GM19023 (cell line): ENCODE measurements at regions not wholly inside any gene's neighbourhood (a gene's known extent, or its start where the extent isn't known, plus 50 kb on each side); places are given as distances from the start of the nearest gene placed in this dataset.
"Not testable (repeated sequence)": the region's sequence is repeated elsewhere in the genome, so short reads cannot be mapped to it uniquely, and the experiment has no call there.

Source experiments
- ATAC-seq: cut with Tn5 transposase; IDR thresholded peaks from one replicate; pipeline ENCODE4 v1.9.1; 2021; ENCODE audit warnings: mild to moderate bottlenecking, moderate library complexity; ENCODE audit not compliant: unreplicated experiment

GRCh38 chr5:175347931-175348330, 96.1 kb downstream of the DRD1 start:
- no peak for ATAC-seq

GRCh38 chr5:175347027-175347426, 97.0 kb downstream of the DRD1 start:
- no peak for ATAC-seq

- ATAC-seq = no peak
These were observed 99.4 kb downstream of the DRD1 start for GRCh38 chr5:175344331-175345195.

GRCh38 chr5:175343308-175343707, 100.7 kb downstream of the DRD1 start:
- ATAC-seq = no peak

DNA sequence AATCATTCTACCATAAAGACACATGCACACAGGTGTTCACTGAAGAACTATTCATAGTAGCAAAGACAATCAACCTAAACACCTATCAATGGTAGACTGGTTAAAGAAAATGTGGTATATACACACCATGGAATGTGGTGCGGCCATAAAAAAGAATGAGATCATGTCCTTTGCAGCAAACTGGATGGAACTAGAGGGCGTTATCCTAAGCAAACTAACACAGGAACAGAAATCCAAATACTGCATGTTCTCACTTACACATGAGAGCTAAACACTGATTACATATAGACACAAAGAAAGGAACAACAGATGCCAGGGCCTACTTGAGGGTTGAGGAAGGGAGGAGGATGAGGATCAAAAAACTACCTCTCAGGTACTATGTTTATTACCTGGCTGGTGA, 103.8 kb downstream of the DRD1 start:
- no peak for ATAC-seq

DNA sequence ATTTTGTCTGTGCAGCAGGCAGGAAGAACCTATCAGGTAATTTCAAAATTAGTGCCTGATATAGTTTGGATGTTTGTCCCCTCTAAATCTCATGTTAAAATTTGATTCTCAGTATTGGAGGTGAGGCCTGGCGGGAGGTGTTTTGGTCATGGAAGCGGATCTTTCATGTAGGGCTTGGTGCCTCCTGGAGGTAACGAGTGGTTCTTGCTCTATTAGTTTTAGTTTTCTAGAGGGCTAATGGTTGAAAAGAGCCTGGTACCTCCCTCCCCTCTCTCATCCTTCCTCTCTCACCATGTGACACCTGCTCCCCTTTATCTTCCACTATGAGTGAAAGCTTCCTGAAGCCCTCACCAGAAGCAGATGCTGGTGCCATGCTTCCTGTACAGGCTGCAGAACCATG, 106.3 kb downstream of the DRD1 start:
- ATAC-seq = no peak

DNA sequence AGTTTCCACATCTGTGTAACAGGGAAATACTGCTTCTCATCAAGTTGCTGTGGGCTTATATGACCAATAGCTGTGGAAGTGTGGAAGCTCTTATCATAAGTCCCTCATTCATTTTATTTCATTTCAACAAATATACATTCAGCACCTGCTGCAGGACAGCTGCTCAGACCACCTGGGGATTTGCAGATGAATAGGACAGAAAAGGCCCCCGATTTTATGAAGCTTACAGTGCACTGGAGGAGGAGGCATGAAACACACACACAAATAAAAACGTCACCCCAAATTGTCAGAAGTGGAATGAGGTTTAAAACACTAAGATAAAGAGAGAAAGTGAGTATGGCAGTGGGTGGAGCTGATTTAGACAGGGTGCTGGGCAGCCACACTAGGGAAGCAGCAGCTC, 107.2 kb downstream of the DRD1 start:
- no peak for ATAC-seq

- no peak for ATAC-seq
These were observed 108.3 kb downstream of the DRD1 start for GRCh38 chr5:175335691-175336090.

- ATAC-seq = not testable (repeated sequence)
These were observed 112.6 kb downstream of the DRD1 start for GRCh38 chr5:175331173-175332036.

- ATAC-seq = no peak
These were observed 114.0 kb downstream of the DRD1 start for GRCh38 chr5:175329976-175330375.

DNA sequence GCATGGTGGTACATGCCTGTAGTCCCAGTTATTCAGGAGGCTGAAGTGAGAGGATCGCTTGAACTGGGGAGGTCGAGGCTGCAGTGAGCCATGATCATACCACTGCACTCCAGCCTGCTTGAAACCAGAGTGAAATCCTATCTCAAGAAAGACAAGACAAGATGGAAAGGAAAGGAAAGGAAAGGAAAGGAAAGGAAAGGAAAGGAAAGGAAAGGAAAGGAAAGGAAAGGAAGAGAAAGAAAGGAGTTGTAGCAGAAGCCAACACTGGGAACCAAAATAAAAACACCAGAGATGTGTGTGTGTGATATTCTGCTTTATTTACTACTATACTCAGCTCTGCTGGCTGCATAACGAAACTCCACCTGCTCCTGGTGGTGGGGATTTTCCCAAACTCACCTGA, 115.3 kb downstream of the DRD1 start:
- ATAC-seq = no peak

GRCh38 chr5:175328176-175328575, 115.8 kb downstream of the DRD1 start:
- no peak for ATAC-seq

- no peak for ATAC-seq
These were observed 118.3 kb downstream of the DRD1 start for GRCh38 chr5:175325681-175326080.

DNA sequence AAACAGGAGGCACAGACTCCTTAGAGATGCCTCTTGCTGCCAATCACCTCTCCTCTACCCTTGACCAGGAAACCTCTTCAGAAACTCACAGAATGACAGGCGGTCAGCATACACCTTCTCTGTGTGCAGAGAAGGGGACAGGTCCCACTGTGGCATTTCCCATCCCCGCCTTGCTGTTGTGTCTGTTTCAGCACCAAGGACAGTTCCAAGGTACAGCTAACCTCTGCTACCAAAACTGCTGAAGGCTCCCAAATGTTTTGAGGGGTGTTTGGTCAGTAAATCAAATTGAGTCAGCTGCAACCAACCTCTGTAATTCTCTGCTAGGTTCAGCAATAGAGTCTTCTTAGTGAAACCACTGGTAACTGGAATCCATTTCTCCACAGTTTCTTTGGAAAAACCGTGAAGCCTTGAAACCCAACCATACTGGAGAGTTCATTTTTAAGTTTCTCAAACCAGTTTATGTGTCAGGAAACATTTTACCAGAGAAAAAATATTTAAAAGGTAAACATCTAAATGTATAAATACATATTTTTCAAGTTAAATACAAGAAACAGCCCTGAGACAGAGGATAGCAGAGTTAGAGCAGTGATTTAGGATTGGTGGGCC, 122.0 kb downstream of the DRD1 start:
- no peak for ATAC-seq

GRCh38 chr5:175319199-175319598, 124.8 kb downstream of the DRD1 start:
- ATAC-seq = no peak

DNA sequence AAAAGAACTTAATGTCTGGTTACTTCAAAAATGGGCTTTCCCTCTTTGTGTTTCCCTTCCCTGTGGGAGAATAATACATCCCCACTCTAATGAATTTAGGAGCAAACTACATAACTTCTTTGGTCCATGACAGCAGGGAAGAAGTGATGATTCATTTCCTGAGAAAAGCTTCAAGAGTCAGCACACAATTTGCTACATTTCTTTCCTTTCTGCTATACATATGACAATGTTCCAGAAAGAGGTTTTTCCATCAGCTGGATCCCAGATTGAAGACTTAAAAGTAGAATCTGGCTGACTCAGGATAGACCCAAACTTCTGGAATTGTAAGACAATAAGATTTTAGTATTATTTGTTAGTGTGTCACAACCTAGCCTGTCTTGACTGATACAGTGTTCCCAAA, 126.1 kb downstream of the DRD1 start:
- no peak for ATAC-seq

- ATAC-seq = no peak
These were observed 134.7 kb downstream of the DRD1 start for GRCh38 chr5:175309218-175309810.

GRCh38 chr5:175308701-175309100, 135.3 kb downstream of the DRD1 start:
- ATAC-seq = no peak

GRCh38 chr5:175306381-175306780, 137.6 kb downstream of the DRD1 start:
- no peak for ATAC-seq

GRCh38 chr5:175305251-175305650, 138.7 kb downstream of the DRD1 start:
- ATAC-seq = no peak

DNA sequence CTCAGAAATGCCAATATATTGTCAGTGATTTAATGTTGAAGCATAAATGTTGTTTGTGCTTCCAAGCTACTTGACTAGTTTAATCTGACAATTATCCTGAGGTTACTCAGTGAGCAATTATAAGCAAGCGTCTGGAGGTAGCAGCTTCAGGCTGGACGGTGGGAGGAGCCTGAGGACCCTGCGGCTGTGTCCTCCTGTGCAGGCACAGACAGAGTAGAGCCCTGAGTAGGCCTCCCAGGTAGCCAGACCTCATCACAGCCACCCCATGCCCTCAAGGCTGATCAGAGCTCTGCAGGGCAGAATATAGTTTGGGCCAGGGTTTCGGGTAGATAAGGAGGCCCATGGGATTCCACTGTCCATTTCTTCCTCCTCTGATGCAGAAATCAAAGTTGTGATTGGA, 153.6 kb downstream of the DRD1 start:
- no peak for ATAC-seq
